ENCODE measurements at regions not wholly inside any gene's neighbourhood (a gene's known extent, or its start where the extent isn't known, plus 50 kb on each side); places are given as distances from the start of the nearest gene placed in this dataset.
"Not testable (repeated sequence)": the region's sequence is repeated elsewhere in the genome, so short reads cannot be mapped to it uniquely, and the experiment has no call there.

- no peak overlapping the region for H3K4me3 ChIP-seq (replicated peaks; ENCODE audit: low read depth, low read length)
- no peak for TF ChIP-seq CTCF (IDR thresholded peaks at IDR 0.05; ENCODE audit: low read depth, low read length, missing control alignments)
- no peak for DNase-seq (ENCODE audit: extremely low read depth, low read depth)
Measured at GRCh38 chr2:116513991-116514390, 1300.5 kb upstream of the DDX18 start.

GRCh38 chr2:116517936-116518335 is 1296.6 kb upstream of the DDX18 start:
- H3K4me3 ChIP-seq (replicated peaks; ENCODE audit: low read depth, low read length): no peak overlapping the region
- no peak for DNase-seq (ENCODE audit: extremely low read depth, low read depth)
- TF ChIP-seq CTCF (IDR thresholded peaks at IDR 0.05; ENCODE audit: low read depth, low read length, missing control alignments): no peak

- no peak for DNase-seq (ENCODE audit: extremely low read depth, low read depth)
- no peak overlapping the region for H3K4me3 ChIP-seq (replicated peaks; ENCODE audit: low read depth, low read length)
- TF ChIP-seq CTCF (IDR thresholded peaks at IDR 0.05; ENCODE audit: low read depth, low read length, missing control alignments): no peak
Measured at GRCh38 chr2:116537811-116538210, 1276.7 kb upstream of the DDX18 start.

GRCh38 chr2:116545286-116546068 is 1269.0 kb upstream of the DDX18 start:
- H3K4me3 ChIP-seq (replicated peaks; ENCODE audit: low read depth, low read length): no peak overlapping the region
- DNase-seq (ENCODE audit: extremely low read depth, low read depth): no peak
- no peak for TF ChIP-seq CTCF (IDR thresholded peaks at IDR 0.05; ENCODE audit: low read depth, low read length, missing control alignments)

- H3K4me3 ChIP-seq (replicated peaks; ENCODE audit: low read depth, low read length); DNase-seq (ENCODE audit: extremely low read depth, low read depth): not testable (repeated sequence)
Measured at GRCh38 chr2:116552738-116553419, 1261.6 kb upstream of the DDX18 start.

GRCh38 chr2:116580209-116580608 is 1234.3 kb upstream of the DDX18 start:
- no peak for DNase-seq (ENCODE audit: extremely low read depth, low read depth)
- TF ChIP-seq CTCF (IDR thresholded peaks at IDR 0.05; ENCODE audit: low read depth, low read length, missing control alignments): no peak
- H3K4me3 ChIP-seq (replicated peaks; ENCODE audit: low read depth, low read length): no peak overlapping the region

- H3K4me3 ChIP-seq (replicated peaks; ENCODE audit: low read depth, low read length): no peak overlapping the region
- no peak for DNase-seq (ENCODE audit: extremely low read depth, low read depth)
- no peak for TF ChIP-seq CTCF (IDR thresholded peaks at IDR 0.05; ENCODE audit: low read depth, low read length, missing control alignments)
Measured at GRCh38 chr2:116582850-116583249, 1231.6 kb upstream of the DDX18 start.

Data from HFF-Myc (cell line).